Fibroblast of peridontal ligament (primary cell): ENCODE measurements at regions not wholly inside any gene's neighbourhood (a gene's known extent, or its start where the extent isn't known, plus 50 kb on each side); places are given as distances from the start of the nearest gene placed in this dataset.

Experiments
- DNase-seq: peaks from one replicate; pipeline ENCODE4 v3.0.0-alpha.2; 2010; ENCODE audit errors: extremely low read depth

GRCh38 chr4:111792632-111793031, 352.6 kb upstream of the FAM241A start:
- no peak for DNase-seq

- DNase-seq = no peak
Observed at GRCh38 chr4:111793433-111794091, 351.7 kb upstream of the FAM241A start.

GRCh38 chr4:111797455-111798163, 347.6 kb upstream of the FAM241A start:
- DNase-seq = no peak

GRCh38 chr4:111798840-111799239, 346.4 kb upstream of the FAM241A start:
- no peak for DNase-seq

- DNase-seq = no peak
Observed at GRCh38 chr4:111800551-111800950, 344.7 kb upstream of the FAM241A start.

- peak; percentile 1 for DNase-seq
Observed at GRCh38 chr4:111802191-111802590, 343.1 kb upstream of the FAM241A start.

GRCh38 chr4:111806331-111806730, 338.9 kb upstream of the FAM241A start:
- DNase-seq = no peak

GRCh38 chr4:111807576-111807975, 337.7 kb upstream of the FAM241A start:
- no peak for DNase-seq

- DNase-seq = no peak
Observed at GRCh38 chr4:111808174-111808573, 337.1 kb upstream of the FAM241A start.

- no peak for DNase-seq
Observed at GRCh38 chr4:111811661-111812060, 333.6 kb upstream of the FAM241A start.

GRCh38 chr4:111812114-111812513, 333.1 kb upstream of the FAM241A start:
- no peak for DNase-seq

- no peak for DNase-seq
Observed at GRCh38 chr4:111812760-111813159, 332.5 kb upstream of the FAM241A start.

- no peak for DNase-seq
Observed at GRCh38 chr4:111813555-111814140, 331.6 kb upstream of the FAM241A start.

GRCh38 chr4:111814961-111815360, 330.3 kb upstream of the FAM241A start:
- DNase-seq = no peak

GRCh38 chr4:111821342-111821741, 323.9 kb upstream of the FAM241A start:
- DNase-seq = no peak

GRCh38 chr4:111836601-111837000, 308.7 kb upstream of the FAM241A start:
- no peak for DNase-seq

GRCh38 chr4:111837761-111838160, 307.5 kb upstream of the FAM241A start:
- DNase-seq = no peak

- no peak for DNase-seq
Observed at GRCh38 chr4:111838406-111838930, 306.8 kb upstream of the FAM241A start.

GRCh38 chr4:111839141-111839540, 306.1 kb upstream of the FAM241A start:
- no peak for DNase-seq

GRCh38 chr4:111842336-111842735, 302.9 kb upstream of the FAM241A start:
- no peak for DNase-seq

- peak; percentile 5 for DNase-seq
Observed at GRCh38 chr4:111847296-111848008, 297.8 kb upstream of the FAM241A start.

- DNase-seq = no peak
Observed at GRCh38 chr4:111849746-111850284, 295.4 kb upstream of the FAM241A start.
